HepG2 (cell line): ENCODE measurements at regions not wholly inside any gene's neighbourhood (a gene's known extent, or its start where the extent isn't known, plus 50 kb on each side); places are given as distances from the start of the nearest gene placed in this dataset.

Experiments
- SIN3B ChIP-seq: fragments of 150-350 bp; IDR thresholded peaks from 2 replicates; pipeline ENCODE4 v1.6.1; 2014; ENCODE audit warnings: low read length
- ZNF282 ChIP-seq: fragments of 450-650 bp; IDR thresholded peaks from 2 replicates; pipeline ENCODE4 v1.6.1; 2018; ENCODE audit not compliant: partially characterized antibody
- TF ChIP-seq, protein P1 (sequence below): sonication (generic); formaldehyde crosslinking; IDR thresholded peaks from one replicate; pipeline ENCODE4 v1.5.1; 2020; ENCODE audit warnings: mild to moderate bottlenecking, missing genetic modification reagents; ENCODE audit errors: not compliant biosample characterization
- TF ChIP-seq, protein P2 (sequence below), 2 experiments: fragments of 450-650 bp in 1 of 2; sonication (generic) in 1 of 2; formaldehyde crosslinking in 1 of 2; IDR thresholded peaks; 2 replicates each; pipeline versions ENCODE4 v1.6.1 to v1.8.0; 2016 to 2022; ENCODE audit warnings: antibody characterized with exemption in 1 of 2, mild to moderate bottlenecking in 1 of 2, missing genetic modification reagents in 1 of 2

DNA sequence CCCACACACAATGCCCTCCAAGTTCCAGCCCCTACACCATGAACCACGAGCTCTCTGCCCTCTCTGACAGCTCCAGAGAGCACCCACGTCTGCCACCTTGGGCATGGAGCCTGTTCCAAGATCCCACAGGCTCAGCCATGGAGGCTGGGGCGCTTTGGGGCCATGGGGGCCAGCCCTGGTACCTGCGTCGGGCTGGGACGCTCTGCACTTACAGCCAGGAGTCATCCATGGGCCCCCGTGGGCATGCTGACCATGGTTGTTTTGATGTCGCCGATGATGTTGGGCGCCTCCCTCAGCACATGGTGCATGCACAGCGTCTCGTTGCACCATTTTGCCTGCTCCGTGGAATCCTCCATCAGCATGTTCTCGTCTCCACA lies 51.9 kb upstream of the UBE2Q2 start (continued):
- TF ChIP-seq, protein P1, sequence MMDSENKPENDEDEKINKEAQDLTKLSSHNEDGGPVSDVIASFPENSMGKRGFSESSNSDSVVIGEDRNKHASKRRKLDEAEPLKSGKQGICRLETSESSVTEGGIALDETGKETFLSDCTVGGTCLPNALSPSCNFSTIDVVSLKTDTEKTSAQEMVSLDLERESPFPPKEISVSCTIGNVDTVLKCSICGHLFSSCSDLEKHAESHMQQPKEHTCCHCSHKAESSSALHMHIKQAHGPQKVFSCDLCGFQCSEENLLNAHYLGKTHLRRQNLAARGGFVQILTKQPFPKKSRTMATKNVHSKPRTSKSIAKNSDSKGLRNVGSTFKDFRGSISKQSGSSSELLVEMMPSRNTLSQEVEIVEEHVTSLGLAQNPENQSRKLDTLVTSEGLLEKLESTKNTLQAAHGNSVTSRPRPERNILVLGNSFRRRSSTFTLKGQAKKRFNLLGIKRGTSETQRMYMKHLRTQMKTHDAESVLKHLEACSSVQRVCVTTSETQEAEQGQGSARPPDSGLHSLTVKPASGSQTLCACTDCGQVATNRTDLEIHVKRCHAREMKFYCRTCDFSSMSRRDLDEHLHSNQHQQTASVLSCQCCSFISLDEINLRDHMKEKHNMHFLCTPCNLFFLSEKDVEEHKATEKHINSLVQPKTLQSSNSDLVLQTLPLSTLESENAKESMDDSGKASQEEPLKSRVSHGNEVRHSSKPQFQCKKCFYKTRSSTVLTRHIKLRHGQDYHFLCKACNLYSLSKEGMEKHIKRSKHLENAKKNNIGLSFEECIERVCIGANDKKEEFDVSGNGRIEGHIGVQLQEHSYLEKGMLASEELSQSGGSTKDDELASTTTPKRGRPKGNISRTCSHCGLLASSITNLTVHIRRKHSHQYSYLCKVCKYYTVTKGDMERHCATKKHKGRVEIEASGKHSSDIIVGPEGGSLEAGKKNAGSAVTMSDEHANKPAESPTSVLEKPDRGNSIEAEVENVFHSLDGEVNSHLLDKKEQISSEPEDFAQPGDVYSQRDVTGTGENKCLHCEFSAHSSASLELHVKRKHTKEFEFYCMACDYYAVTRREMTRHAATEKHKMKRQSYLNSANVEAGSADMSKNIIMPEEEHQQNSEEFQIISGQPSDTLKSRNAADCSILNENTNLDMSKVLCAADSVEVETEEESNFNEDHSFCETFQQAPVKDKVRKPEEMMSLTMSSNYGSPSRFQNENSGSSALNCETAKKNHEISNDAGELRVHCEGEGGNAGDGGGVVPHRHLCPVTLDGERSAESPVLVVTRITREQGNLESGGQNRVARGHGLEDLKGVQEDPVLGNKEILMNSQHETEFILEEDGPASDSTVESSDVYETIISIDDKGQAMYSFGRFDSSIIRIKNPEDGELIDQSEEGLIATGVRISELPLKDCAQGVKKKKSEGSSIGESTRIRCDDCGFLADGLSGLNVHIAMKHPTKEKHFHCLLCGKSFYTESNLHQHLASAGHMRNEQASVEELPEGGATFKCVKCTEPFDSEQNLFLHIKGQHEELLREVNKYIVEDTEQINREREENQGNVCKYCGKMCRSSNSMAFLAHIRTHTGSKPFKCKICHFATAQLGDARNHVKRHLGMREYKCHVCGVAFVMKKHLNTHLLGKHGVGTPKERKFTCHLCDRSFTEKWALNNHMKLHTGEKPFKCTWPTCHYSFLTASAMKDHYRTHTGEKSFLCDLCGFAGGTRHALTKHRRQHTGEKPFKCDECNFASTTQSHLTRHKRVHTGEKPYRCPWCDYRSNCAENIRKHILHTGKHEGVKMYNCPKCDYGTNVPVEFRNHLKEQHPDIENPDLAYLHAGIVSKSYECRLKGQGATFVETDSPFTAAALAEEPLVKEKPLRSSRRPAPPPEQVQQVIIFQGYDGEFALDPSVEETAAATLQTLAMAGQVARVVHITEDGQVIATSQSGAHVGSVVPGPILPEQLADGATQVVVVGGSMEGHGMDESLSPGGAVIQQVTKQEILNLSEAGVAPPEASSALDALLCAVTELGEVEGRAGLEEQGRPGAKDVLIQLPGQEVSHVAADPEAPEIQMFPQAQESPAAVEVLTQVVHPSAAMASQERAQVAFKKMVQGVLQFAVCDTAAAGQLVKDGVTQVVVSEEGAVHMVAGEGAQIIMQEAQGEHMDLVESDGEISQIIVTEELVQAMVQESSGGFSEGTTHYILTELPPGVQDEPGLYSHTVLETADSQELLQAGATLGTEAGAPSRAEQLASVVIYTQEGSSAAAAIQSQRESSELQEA (CRISPR knock-in tag) = no peak
- TF ChIP-seq, protein P2, sequence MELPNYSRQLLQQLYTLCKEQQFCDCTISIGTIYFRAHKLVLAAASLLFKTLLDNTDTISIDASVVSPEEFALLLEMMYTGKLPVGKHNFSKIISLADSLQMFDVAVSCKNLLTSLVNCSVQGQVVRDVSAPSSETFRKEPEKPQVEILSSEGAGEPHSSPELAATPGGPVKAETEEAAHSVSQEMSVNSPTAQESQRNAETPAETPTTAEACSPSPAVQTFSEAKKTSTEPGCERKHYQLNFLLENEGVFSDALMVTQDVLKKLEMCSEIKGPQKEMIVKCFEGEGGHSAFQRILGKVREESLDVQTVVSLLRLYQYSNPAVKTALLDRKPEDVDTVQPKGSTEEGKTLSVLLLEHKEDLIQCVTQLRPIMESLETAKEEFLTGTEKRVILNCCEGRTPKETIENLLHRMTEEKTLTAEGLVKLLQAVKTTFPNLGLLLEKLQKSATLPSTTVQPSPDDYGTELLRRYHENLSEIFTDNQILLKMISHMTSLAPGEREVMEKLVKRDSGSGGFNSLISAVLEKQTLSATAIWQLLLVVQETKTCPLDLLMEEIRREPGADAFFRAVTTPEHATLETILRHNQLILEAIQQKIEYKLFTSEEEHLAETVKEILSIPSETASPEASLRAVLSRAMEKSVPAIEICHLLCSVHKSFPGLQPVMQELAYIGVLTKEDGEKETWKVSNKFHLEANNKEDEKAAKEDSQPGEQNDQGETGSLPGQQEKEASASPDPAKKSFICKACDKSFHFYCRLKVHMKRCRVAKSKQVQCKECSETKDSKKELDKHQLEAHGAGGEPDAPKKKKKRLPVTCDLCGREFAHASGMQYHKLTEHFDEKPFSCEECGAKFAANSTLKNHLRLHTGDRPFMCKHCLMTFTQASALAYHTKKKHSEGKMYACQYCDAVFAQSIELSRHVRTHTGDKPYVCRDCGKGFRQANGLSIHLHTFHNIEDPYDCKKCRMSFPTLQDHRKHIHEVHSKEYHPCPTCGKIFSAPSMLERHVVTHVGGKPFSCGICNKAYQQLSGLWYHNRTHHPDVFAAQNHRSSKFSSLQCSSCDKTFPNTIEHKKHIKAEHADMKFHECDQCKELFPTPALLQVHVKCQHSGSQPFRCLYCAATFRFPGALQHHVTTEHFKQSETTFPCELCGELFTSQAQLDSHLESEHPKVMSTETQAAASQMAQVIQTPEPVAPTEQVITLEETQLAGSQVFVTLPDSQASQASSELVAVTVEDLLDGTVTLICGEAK (IDR thresholded peaks at IDR 0.05) = no peak
- TF ChIP-seq, protein P2 (CRISPR knock-in tag; IDR thresholded peaks at IDR 0.05) = no peak
- TF ChIP-seq ZNF282 (no peak), SIN3B (no peak)
